NT2/D1 (cell line): ENCODE measurements at regions not wholly inside any gene's neighbourhood (a gene's known extent, or its start where the extent isn't known, plus 50 kb on each side); places are given as distances from the start of the nearest gene placed in this dataset.

Source experiments
- SUZ12 ChIP-seq: IDR thresholded peaks from 2 replicates; pipeline ENCODE4 v1.6.1; 2011; ENCODE audit not compliant: insufficient read length, insufficient read depth; ENCODE audit errors: extremely low read depth
- YY1 ChIP-seq: IDR thresholded peaks from 2 replicates; pipeline ENCODE4 v1.6.1; 2011; ENCODE audit not compliant: insufficient read length, insufficient read depth
- ZNF274 ChIP-seq: IDR thresholded peaks from 2 replicates; pipeline ENCODE4 v1.6.1; 2011; ENCODE audit warnings: mild to moderate bottlenecking, low read depth, low read length

- TF ChIP-seq ZNF274 (no peak), YY1 (no peak), SUZ12 (no peak)
These were observed 132.8 kb upstream of the TNFAIP3 start for GRCh38 chr6:137734005-137734874.
